H1 (cell line): ENCODE measurements at regions not wholly inside any gene's neighbourhood (a gene's known extent, or its start where the extent isn't known, plus 50 kb on each side); places are given as distances from the start of the nearest gene placed in this dataset.

Experiments
- CTCF ChIA-PET: fragments of 300-600 bp; sonication (Branson Sonifier 250); formaldehyde crosslinking; loops from one replicate; lab custom pipeline; 2021; ENCODE audit not compliant: partially characterized antibody; lab: Charles Lee
- POLR2A ChIA-PET: fragments of 300-600 bp; sonication (Branson Sonifier 250); formaldehyde crosslinking; loops from one replicate; lab custom pipeline; 2021; ENCODE audit warnings: inconsistent platforms; ENCODE audit not compliant: partially characterized antibody; lab: Charles Lee
- DNase-seq, 2 experiments: peaks; one replicate each; pipeline versions ENCODE4 v3.0.0 to v3.0.0-alpha.2; 2010 to 2022; ENCODE audit warnings: low spot score in 2 of 2, low read depth in 1 of 2, mixed read lengths in 1 of 2
- FAIRE-seq: peaks from 2 replicates; lab custom pipeline; 2011; peaks lifted over from hg19 to GRCh38; lab: Jason Lieb, UNC
- H2AFZ ChIP-seq: 2 replicates; pipeline ENCODE4 v1.8.1; 2012; ENCODE audit warnings: low read length, inconsistent platforms
- H2AK5ac ChIP-seq: 2 replicates; pipeline ENCODE4 v1.6.1; 2013; ENCODE audit warnings: low read depth, low read length
- H2BK120ac ChIP-seq: replicated peaks from 2 replicates; pipeline ENCODE3; 2013; ENCODE audit warnings: low read depth, low read length, inconsistent platforms
- H2BK12ac ChIP-seq: 2 replicates; pipeline ENCODE4 v1.6.1; 2013; ENCODE audit warnings: low read depth, low read length
- H2BK15ac ChIP-seq: 2 replicates; pipeline ENCODE4 v1.6.1; 2013; ENCODE audit warnings: low read length
- H2BK20ac ChIP-seq: 2 replicates; pipeline ENCODE4 v1.6.1; 2013; ENCODE audit warnings: low read length
- H2BK5ac ChIP-seq: 2 replicates; pipeline ENCODE4 v1.6.1; 2013; ENCODE audit warnings: low read depth, low read length
- H3K14ac ChIP-seq: 2 replicates; pipeline ENCODE4 v1.6.1; 2013; ENCODE audit warnings: inconsistent platforms; ENCODE audit not compliant: insufficient read length
- H3K18ac ChIP-seq: 2 replicates; pipeline ENCODE4 v1.6.1; 2013; ENCODE audit warnings: low read length; ENCODE audit errors: extremely low read depth
- H3K23ac ChIP-seq: 2 replicates; pipeline ENCODE4 v1.6.1; 2013; ENCODE audit warnings: inconsistent platforms; ENCODE audit not compliant: insufficient read length
- H3K23me2 ChIP-seq: 2 replicates; pipeline ENCODE4 v1.6.1; 2013; ENCODE audit warnings: low read depth, low read length
- H3K27ac ChIP-seq: 2 replicates; pipeline ENCODE4 v1.6.1; 2011; ENCODE audit warnings: low read depth, low read length, inconsistent platforms
- H3K27me3 ChIP-seq, 4 experiments: replicated peaks in 1 of 4; 1 replicate in 1 of 4; 2 replicates in 3 of 4; pipeline versions ENCODE4 v1.6.1 to v1.8.1; 2011 to 2013; ENCODE audit warnings: low read length in 3 of 4, mild to moderate bottlenecking in 3 of 4, inconsistent platforms in 2 of 4, mixed read lengths in 2 of 4, moderate library complexity in 1 of 4; ENCODE audit not compliant: control insufficient read depth in 3 of 4, insufficient read depth in 3 of 4; ENCODE audit errors: extremely low read depth in 1 of 4
- H3K36me3 ChIP-seq, 4 experiments: 2 replicates each; pipeline versions ENCODE4 v1.6.1 to v1.8.1; 2011 to 2013; ENCODE audit warnings: mild to moderate bottlenecking in 4 of 4, low read length in 3 of 4, moderate library complexity in 2 of 4, control low read depth in 1 of 4, inconsistent platforms in 1 of 4; ENCODE audit not compliant: insufficient read depth in 4 of 4, control insufficient read depth in 2 of 4
- H3K4ac ChIP-seq: replicated peaks from 2 replicates; pipeline ENCODE3; 2013; ENCODE audit warnings: low read length, low read depth, mixed read lengths, inconsistent platforms; ENCODE audit not compliant: insufficient read length
- H3K4me1 ChIP-seq, 4 experiments: replicated peaks in 1 of 4; 1 replicate in 1 of 4; 2 replicates in 3 of 4; pipeline versions ENCODE4 v1.6.1 to v1.8.1; 2011 to 2013; ENCODE audit warnings: low read length in 3 of 4, inconsistent platforms in 2 of 4, mixed read lengths in 1 of 4; ENCODE audit not compliant: insufficient read depth in 4 of 4, control insufficient read depth in 3 of 4
- H3K4me2 ChIP-seq, 2 experiments: 2 replicates each; pipeline versions ENCODE4 v1.6.1 to v1.8.1; 2011 to 2013; ENCODE audit warnings: low read depth in 2 of 2, low read length in 2 of 2, control low read depth in 1 of 2, inconsistent platforms in 1 of 2, mild to moderate bottlenecking in 1 of 2; ENCODE audit not compliant: insufficient read depth in 1 of 2
- H3K4me3 ChIP-seq, 4 experiments: fragments of 200-600, 300-600 bp in 1 of 4; sonication (generic), shearing (Covaris generic), sonication (Bioruptor Twin) in 1 of 4; 2 replicates each; pipeline versions ENCODE4 v1.5.1 to v1.8.1; 2011 to 2016; ENCODE audit warnings: low read length in 4 of 4, low read depth in 3 of 4, control low read depth in 2 of 4, inconsistent platforms in 2 of 4, mild to moderate bottlenecking in 2 of 4, mixed read lengths in 1 of 4, moderate library complexity in 1 of 4; ENCODE audit not compliant: insufficient read depth in 2 of 4; ENCODE audit errors: extremely low read depth in 1 of 4
- H3K56ac ChIP-seq: replicated peaks from 2 replicates; pipeline ENCODE3; 2013; ENCODE audit warnings: low read depth, mild to moderate bottlenecking, mixed read lengths, low read length, inconsistent platforms; ENCODE audit not compliant: insufficient read length
- H3K79me1 ChIP-seq: 2 replicates; pipeline ENCODE4 v1.6.1; 2013; ENCODE audit warnings: low read depth, low read length, control low read depth
- H3K79me2 ChIP-seq, 2 experiments: 2 replicates each; pipeline versions ENCODE4 v1.6.1 to v1.8.1; 2012 to 2013; ENCODE audit warnings: low read length in 2 of 2, mild to moderate bottlenecking in 2 of 2, inconsistent platforms in 1 of 2; ENCODE audit not compliant: insufficient read depth in 2 of 2, control insufficient read depth in 1 of 2
- H3K9ac ChIP-seq, 4 experiments: replicated peaks in 1 of 4; 1 replicate in 1 of 4; 2 replicates in 3 of 4; pipeline versions ENCODE4 v1.6.1 to v1.8.1; 2011 to 2013; ENCODE audit warnings: low read depth in 3 of 4, low read length in 3 of 4, control low read depth in 2 of 4, mild to moderate bottlenecking in 2 of 4, moderate library complexity in 2 of 4, inconsistent platforms in 1 of 4; ENCODE audit errors: extremely low read depth in 1 of 4
- H3K9me3 ChIP-seq, 2 experiments: 2 replicates each; pipeline versions ENCODE4 v1.6.1 to v1.8.1; 2012 to 2013; ENCODE audit warnings: mild to moderate bottlenecking in 2 of 2, moderate library complexity in 2 of 2, control low read depth in 1 of 2, inconsistent platforms in 1 of 2, low read depth in 1 of 2, low read length in 1 of 2, mixed read lengths in 1 of 2; ENCODE audit not compliant: insufficient read depth in 2 of 2
- H4K20me1 ChIP-seq, 2 experiments: replicated peaks in 1 of 2; 2 replicates each; pipeline versions ENCODE3 to v1.8.1; 2011 to 2013; ENCODE audit warnings: inconsistent platforms in 2 of 2, low read length in 2 of 2, mild to moderate bottlenecking in 1 of 2; ENCODE audit not compliant: insufficient read depth in 2 of 2, control insufficient read depth in 1 of 2
- H4K5ac ChIP-seq: 2 replicates; pipeline ENCODE4 v1.6.1; 2013; ENCODE audit warnings: low read length, low read depth, mixed read lengths, inconsistent platforms; ENCODE audit not compliant: insufficient read length
- H4K8ac ChIP-seq: 2 replicates; pipeline ENCODE4 v1.8.0; 2013; ENCODE audit warnings: mild to moderate bottlenecking, moderate library complexity, low read length, inconsistent platforms; ENCODE audit not compliant: insufficient read depth; ENCODE audit errors: extremely low read depth
- H4K91ac ChIP-seq: replicated peaks from 2 replicates; pipeline ENCODE3; 2013; ENCODE audit warnings: low read length, mixed read lengths, inconsistent platforms; ENCODE audit not compliant: insufficient read length
- EZH2 ChIP-seq: fragments of 200-600 bp; sonication (generic); IDR thresholded peaks from 2 replicates; pipeline ENCODE4 v1.7.1; 2012; ENCODE audit warnings: low read depth, mild to moderate bottlenecking, moderate library complexity, low read length, inconsistent platforms; ENCODE audit not compliant: severe bottlenecking
- MAFK ChIP-seq: IDR thresholded peaks from 2 replicates; pipeline ENCODE4 v1.6.1; 2012; ENCODE audit warnings: low read depth, mild to moderate bottlenecking, improper control_type of control experiment, low read length
- RXRA ChIP-seq: IDR thresholded peaks from 2 replicates; pipeline ENCODE4 v1.6.1; 2011; ENCODE audit warnings: low read depth, mild to moderate bottlenecking, low read length, moderate library complexity; ENCODE audit not compliant: insufficient read depth
- SP1 ChIP-seq: IDR thresholded peaks from 2 replicates; pipeline ENCODE4 v1.6.1; 2011; ENCODE audit warnings: low read depth, low read length
- WGBS, 2 experiments: shearing (Covaris generic) in 1 of 2; methylation state at CpG; one replicate each; pipeline versions ENCODE4 v1.1.6 to v1.1.7; 2013 to 2015; ENCODE audit warnings: low lambda C conversion rate in 2 of 2, mixed read lengths in 2 of 2, inconsistent platforms in 1 of 2, low coverage in 1 of 2, missing lambda C conversion rate in 1 of 2; ENCODE audit not compliant: insufficient replicate concordance in 2 of 2, insufficient coverage in 1 of 2, insufficient read length in 1 of 2; ENCODE audit errors: extremely low coverage in 1 of 2, missing lambda C conversion rate in 1 of 2; 5-methylcytosine and 5-hydroxymethylcytosine counted together
- TF ChIP-seq, protein P1 (sequence below), 3 experiments: IDR thresholded peaks; 1 replicate in 2 of 3; 2 replicates in 1 of 3; pipeline versions ENCODE4 v1.5.1 to v1.6.1; 2011; ENCODE audit warnings: low read length in 3 of 3, mild to moderate bottlenecking in 3 of 3, inconsistent platforms in 2 of 3, low read depth in 1 of 3, moderate library complexity in 1 of 3; ENCODE audit not compliant: insufficient read depth in 1 of 3; ENCODE audit errors: control extremely low read depth in 1 of 3
- TF ChIP-seq, protein P2 (sequence below): IDR thresholded peaks from 2 replicates; pipeline ENCODE4 v1.6.1; 2012; ENCODE audit warnings: low read length, inconsistent platforms

DNA sequence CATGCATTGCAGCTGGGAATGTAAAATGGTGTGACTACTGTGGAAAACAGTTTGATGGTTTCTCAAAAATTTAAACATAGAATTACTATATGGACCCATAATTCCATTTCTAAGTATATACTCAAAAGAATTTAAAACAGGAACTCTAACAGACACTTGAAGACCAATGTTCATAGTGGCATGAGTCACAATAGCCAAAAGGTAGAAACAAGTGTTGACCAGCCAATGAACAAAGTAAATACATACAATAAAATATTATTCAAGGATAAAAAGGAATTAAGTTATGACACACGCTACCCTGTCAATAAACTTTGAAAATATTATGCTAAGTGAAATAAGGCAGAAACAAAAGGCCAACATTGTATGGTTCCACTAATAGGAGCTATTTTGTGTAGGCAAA is 357.4 kb upstream of the IL12A start:
- H3K56ac ChIP-seq: no peak overlapping the region
- H3K36me3 ChIP-seq: no peaks in the 10 kb centered on the region
- no peaks in the 10 kb centered on the region for H3K79me1 ChIP-seq
- H3K9ac ChIP-seq: no peak overlapping the region
- no peak overlapping the region for H3K18ac ChIP-seq
- H2BK12ac ChIP-seq: no peak overlapping the region
- no peaks in the 10 kb centered on the region for H3K27me3 ChIP-seq
- H4K20me1 ChIP-seq: no peaks in the 10 kb centered on the region
- no peaks in the 10 kb centered on the region for H3K79me2 ChIP-seq
- no peak overlapping the region for H2BK15ac ChIP-seq
- no peak overlapping the region for H3K27ac ChIP-seq
- H3K4me1 ChIP-seq: peaks cover 0 to 7% (median 2%) of the 10 kb centered on the region in 4 experiments; a peak in 2 of 7 replicates
- no peak overlapping the region for H3K23ac ChIP-seq
- H3K14ac ChIP-seq: no peak overlapping the region
- H3K4me2 ChIP-seq: no peak overlapping the region
- WGBS, 2 experiments: 91% methylated on average over 1 of the region's 1 CpG; no CpG with 5 or more reads in 1 of the 2 experiments
- no peak overlapping the region for H3K4me3 ChIP-seq
- no peak overlapping the region for H4K91ac ChIP-seq
- CTCF ChIA-PET: interaction anchor here (1.9 kb wide), 1 partner anchor 174 kb away, joined by 5 read pairs; no protein-coding TSS in a partner anchor
- no peak overlapping the region for H2BK20ac ChIP-seq
- H2BK120ac ChIP-seq: no peak overlapping the region
- H4K5ac ChIP-seq: no peak overlapping the region
- no peak overlapping the region for H4K8ac ChIP-seq
- no peaks in the 10 kb centered on the region; the same call in 1 of the 2 replicates for H3K23me2 ChIP-seq
- no peak overlapping the region for H2AFZ ChIP-seq
- TF ChIP-seq, protein P1, sequence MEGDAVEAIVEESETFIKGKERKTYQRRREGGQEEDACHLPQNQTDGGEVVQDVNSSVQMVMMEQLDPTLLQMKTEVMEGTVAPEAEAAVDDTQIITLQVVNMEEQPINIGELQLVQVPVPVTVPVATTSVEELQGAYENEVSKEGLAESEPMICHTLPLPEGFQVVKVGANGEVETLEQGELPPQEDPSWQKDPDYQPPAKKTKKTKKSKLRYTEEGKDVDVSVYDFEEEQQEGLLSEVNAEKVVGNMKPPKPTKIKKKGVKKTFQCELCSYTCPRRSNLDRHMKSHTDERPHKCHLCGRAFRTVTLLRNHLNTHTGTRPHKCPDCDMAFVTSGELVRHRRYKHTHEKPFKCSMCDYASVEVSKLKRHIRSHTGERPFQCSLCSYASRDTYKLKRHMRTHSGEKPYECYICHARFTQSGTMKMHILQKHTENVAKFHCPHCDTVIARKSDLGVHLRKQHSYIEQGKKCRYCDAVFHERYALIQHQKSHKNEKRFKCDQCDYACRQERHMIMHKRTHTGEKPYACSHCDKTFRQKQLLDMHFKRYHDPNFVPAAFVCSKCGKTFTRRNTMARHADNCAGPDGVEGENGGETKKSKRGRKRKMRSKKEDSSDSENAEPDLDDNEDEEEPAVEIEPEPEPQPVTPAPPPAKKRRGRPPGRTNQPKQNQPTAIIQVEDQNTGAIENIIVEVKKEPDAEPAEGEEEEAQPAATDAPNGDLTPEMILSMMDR (IDR thresholded peaks at IDR 0.05; ENCODE audit: control extremely low read depth in 1 of 3, insufficient read depth in 1 of 3, low read depth in 1 of 3, low read length in 3 of 3): no peak
- no peak for TF ChIP-seq SP1
- TF ChIP-seq RXRA: no peak
- TF ChIP-seq EZH2: no peak
- TF ChIP-seq MAFK: no peak
- TF ChIP-seq, protein P2, sequence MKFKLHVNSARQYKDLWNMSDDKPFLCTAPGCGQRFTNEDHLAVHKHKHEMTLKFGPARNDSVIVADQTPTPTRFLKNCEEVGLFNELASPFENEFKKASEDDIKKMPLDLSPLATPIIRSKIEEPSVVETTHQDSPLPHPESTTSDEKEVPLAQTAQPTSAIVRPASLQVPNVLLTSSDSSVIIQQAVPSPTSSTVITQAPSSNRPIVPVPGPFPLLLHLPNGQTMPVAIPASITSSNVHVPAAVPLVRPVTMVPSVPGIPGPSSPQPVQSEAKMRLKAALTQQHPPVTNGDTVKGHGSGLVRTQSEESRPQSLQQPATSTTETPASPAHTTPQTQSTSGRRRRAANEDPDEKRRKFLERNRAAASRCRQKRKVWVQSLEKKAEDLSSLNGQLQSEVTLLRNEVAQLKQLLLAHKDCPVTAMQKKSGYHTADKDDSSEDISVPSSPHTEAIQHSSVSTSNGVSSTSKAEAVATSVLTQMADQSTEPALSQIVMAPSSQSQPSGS: no peak
- H3K4ac ChIP-seq: no peak overlapping the region
- FAIRE-seq (no peak), DNase-seq (no peak)
- no peak overlapping the region for H2BK5ac ChIP-seq
- POLR2A ChIA-PET: interaction anchor here (0.7 kb wide), 1 partner anchor 174 kb away, joined by 3 read pairs; no protein-coding TSS in a partner anchor
- H2AK5ac ChIP-seq: no peak overlapping the region
- no peaks in the 10 kb centered on the region for H3K9me3 ChIP-seq
